GM06990 (cell line): ENCODE measurements at regions not wholly inside any gene's neighbourhood (a gene's known extent, or its start where the extent isn't known, plus 50 kb on each side); places are given as distances from the start of the nearest gene placed in this dataset.

Experiments
- DNase-seq: peaks from one replicate; pipeline ENCODE4 v3.0.0-alpha.2; 2011; ENCODE audit not compliant: insufficient read length; ENCODE audit errors: extremely low read depth
- H3K27me3 ChIP-seq: replicated peaks from 2 replicates; pipeline ENCODE4 v1.6.0; 2011; ENCODE audit warnings: low read length; ENCODE audit not compliant: control insufficient read depth, insufficient read depth
- H3K36me3 ChIP-seq: 2 replicates; pipeline ENCODE4 v1.5.1; 2011; ENCODE audit warnings: low read length; ENCODE audit not compliant: control insufficient read depth, insufficient read depth
- H3K4me3 ChIP-seq: replicated peaks from 2 replicates; pipeline ENCODE4 v1.5.1; 2011; ENCODE audit warnings: low read depth, mild to moderate bottlenecking, control low read depth, low read length
- TF ChIP-seq, protein P1 (sequence below): IDR thresholded peaks from 2 replicates; pipeline ENCODE4 v1.5.1; 2011; ENCODE audit warnings: low read length, control low read depth, mild to moderate bottlenecking, inconsistent platforms; ENCODE audit not compliant: insufficient read depth, poor library complexity, severe bottlenecking

DNA sequence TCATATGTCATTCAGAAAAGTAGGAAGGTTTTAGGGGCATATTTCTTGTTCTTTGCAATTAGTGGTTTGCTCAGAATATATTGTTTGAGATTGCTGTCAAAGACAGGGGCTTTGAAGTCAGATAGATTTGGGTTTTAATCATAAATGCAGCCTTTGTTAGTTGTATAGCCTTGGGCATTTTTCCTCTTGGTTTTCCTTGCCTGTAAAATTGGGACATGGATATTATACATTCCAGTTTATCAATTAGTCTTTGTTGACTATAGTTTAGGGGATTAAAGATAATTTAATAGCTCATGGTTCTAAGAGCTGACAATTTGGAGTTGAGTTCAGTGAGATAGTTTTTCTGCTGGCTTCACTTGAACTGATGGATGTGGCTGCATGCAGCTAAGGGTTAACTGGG is 88.9 kb downstream of the DMAC1 start:
- Histone ChIP-seq H3K36me3 (no peaks in the 10 kb centered on the region), H3K27me3 (no peaks in the 10 kb centered on the region), H3K4me3 (no peak overlapping the region)
- TF ChIP-seq, protein P1, sequence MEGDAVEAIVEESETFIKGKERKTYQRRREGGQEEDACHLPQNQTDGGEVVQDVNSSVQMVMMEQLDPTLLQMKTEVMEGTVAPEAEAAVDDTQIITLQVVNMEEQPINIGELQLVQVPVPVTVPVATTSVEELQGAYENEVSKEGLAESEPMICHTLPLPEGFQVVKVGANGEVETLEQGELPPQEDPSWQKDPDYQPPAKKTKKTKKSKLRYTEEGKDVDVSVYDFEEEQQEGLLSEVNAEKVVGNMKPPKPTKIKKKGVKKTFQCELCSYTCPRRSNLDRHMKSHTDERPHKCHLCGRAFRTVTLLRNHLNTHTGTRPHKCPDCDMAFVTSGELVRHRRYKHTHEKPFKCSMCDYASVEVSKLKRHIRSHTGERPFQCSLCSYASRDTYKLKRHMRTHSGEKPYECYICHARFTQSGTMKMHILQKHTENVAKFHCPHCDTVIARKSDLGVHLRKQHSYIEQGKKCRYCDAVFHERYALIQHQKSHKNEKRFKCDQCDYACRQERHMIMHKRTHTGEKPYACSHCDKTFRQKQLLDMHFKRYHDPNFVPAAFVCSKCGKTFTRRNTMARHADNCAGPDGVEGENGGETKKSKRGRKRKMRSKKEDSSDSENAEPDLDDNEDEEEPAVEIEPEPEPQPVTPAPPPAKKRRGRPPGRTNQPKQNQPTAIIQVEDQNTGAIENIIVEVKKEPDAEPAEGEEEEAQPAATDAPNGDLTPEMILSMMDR, result no peak
- no peak for DNase-seq

DNA sequence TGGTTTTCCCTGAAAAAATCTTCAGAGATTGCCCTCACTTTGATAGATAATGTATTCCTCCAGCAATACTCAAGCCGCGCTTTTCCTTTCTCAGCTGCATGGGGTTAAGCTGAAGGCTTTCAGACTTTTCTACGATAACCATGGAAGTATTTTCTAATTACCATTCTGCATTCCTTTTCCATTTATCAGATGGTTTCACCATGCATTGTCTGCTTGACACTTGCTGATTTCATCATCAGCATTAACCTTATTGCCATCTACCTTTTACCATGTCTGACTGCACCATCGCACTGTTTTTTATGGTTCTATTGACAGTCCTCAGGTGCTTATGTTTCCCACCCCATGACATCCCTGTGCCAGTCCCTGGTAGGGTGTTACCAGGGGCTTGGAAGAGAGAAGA is 91.6 kb downstream of the DMAC1 start:
- Histone ChIP-seq H3K27me3 (no peaks in the 10 kb centered on the region), H3K36me3 (no peaks in the 10 kb centered on the region), H3K4me3 (no peak overlapping the region)
- TF ChIP-seq, protein P1, result no peak
- DNase-seq, result no peak

DNA sequence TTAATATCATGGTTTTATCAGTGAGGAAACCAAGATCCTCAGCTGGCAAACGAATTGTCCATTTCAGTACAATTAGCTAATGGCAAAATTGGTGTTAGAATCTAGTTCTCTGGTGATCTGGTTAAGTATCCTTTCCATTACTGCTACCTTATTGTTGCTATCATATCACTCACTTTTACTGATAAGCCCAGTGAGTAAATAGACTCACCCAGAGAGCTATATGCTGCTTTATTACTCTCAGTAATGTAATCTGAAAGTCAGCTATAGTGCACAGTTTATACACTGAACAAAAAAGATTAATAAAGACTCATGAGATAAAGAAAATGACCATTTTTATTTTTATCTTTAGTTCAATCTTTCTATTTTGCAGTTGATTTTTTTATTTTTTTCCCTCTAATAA is 95.0 kb downstream of the DMAC1 start:
- no peaks in the 10 kb centered on the region for H3K27me3 ChIP-seq
- TF ChIP-seq, protein P1, result no peak
- no peak overlapping the region for H3K4me3 ChIP-seq
- no peak for DNase-seq
- H3K36me3 ChIP-seq, result no peaks in the 10 kb centered on the region

DNA sequence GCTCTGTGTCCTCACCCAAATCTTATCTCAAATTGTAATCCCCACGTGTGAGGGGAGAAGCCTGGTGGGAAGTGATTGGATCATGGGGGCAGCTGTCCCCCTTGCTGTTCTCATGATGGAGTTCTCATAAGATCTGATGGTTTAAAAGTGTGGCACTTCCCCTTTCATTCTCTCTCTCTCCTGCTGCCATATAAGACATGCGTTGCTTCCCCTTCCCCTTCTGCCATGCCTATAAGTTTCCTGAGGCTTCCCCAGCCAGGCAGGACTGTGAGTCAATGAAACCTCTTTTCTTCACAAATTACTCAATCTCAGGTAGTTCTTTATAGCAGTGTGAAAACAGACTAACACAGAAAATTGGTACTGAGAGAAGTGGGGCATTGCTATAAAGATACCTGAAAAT is 107.7 kb downstream of the DMAC1 start:
- H3K4me3 ChIP-seq, result no peak overlapping the region
- no peaks in the 10 kb centered on the region for H3K36me3 ChIP-seq
- no peak for DNase-seq
- H3K27me3 ChIP-seq, result no peaks in the 10 kb centered on the region
- TF ChIP-seq, protein P1, result no peak

DNA sequence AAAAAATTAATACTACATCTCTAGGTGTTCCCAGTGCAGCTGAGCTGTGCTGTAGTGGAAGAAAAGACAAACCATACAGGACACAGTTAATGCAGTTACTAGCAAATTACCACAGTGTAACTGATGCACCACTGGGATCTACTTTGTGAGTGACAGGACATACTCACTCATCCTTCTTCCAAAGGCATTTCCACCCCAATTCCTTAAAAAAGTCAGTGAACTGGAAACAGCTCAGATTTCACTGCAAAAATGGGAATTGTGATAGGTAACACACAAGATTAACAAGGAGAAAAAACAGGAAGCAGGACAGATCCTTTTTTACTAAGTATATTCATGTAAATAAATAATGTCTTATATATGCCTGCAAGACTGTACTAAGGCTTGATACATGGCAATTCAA is 109.6 kb downstream of the DMAC1 start:
- TF ChIP-seq, protein P1, result no peak
- H3K36me3 ChIP-seq, result no peaks in the 10 kb centered on the region
- no peaks in the 10 kb centered on the region for H3K27me3 ChIP-seq
- no peak overlapping the region for H3K4me3 ChIP-seq
- DNase-seq, result no peak

DNA sequence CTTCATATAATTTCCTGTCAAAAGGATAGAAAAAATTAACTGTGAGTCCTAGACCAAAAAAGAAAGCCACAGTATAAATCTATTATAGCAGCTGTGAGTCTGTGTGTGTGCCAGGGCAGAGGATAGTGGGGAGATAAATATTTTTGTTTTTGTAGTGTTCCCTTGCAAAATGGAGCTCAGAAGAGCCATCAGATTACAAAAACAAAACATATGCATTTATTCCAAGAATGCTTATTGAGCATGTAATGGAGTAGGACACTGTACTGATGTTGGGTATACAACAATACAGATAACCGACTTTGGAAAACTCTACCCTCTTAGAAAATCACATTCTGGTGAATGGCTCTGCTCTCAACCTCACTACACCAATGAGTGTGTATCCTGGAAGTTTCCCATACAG is 111.0 kb downstream of the DMAC1 start:
- Histone ChIP-seq H3K36me3 (no peaks in the 10 kb centered on the region), H3K27me3 (no peaks in the 10 kb centered on the region), H3K4me3 (no peak overlapping the region)
- TF ChIP-seq, protein P1, result no peak
- no peak for DNase-seq
